MCF 10A (cell line): ENCODE measurements at regions not wholly inside any gene's neighbourhood (a gene's known extent, or its start where the extent isn't known, plus 50 kb on each side); places are given as distances from the start of the nearest gene placed in this dataset.

Experiments
- BruUV-seq: library from RNA; stranded (reverse); fragments of 400-500 nt; replicated peaks from 2 replicates; lab custom pipeline; 2021; lab: Mats Ljungman, UMichigan
- CTCF ChIA-PET: fragments of 300-600 bp; sonication (Branson Sonifier 250); formaldehyde crosslinking; extraction: SDS; loops from one replicate; lab custom pipeline; 2021; ENCODE audit warnings: antibody characterized with exemption, inconsistent platforms; lab: Yijun Ruan, JAX
- POLR2A ChIA-PET: fragments of 300-600, 350-650 bp; sonication (Branson Sonifier 250); formaldehyde crosslinking; extraction: SDS; loops from one replicate; lab custom pipeline; 2020; ENCODE audit warnings: antibody characterized with exemption, inconsistent platforms; lab: Yijun Ruan, JAX
- DNase-seq: peaks from one replicate; pipeline ENCODE4 v3.0.0-alpha.2; 2018; ENCODE audit not compliant: unreplicated experiment
- H3K27ac Mint-ChIP-seq: one replicate; pipeline ENCODE4 v1.8.0; 2022; ENCODE audit warnings: mild to moderate bottlenecking, low read depth, mixed read lengths; ENCODE audit not compliant: unreplicated experiment
- H3K27me3 Mint-ChIP-seq: one replicate; pipeline ENCODE4 v1.8.0; 2022; ENCODE audit warnings: mixed read lengths; ENCODE audit not compliant: insufficient read depth, unreplicated experiment
- H3K36me3 Mint-ChIP-seq: one replicate; pipeline ENCODE4 v1.8.0; 2022; ENCODE audit warnings: mild to moderate bottlenecking, moderate library complexity, mixed read lengths; ENCODE audit not compliant: insufficient read depth, unreplicated experiment
- H3K4me1 Mint-ChIP-seq: one replicate; pipeline ENCODE4 v1.8.0; 2022; ENCODE audit warnings: mixed read lengths; ENCODE audit not compliant: insufficient read depth, unreplicated experiment
- H3K4me3 Mint-ChIP-seq: one replicate; pipeline ENCODE4 v1.8.0; 2022; ENCODE audit warnings: mild to moderate bottlenecking, moderate library complexity, mixed read lengths; ENCODE audit not compliant: unreplicated experiment
- H3K9me3 Mint-ChIP-seq: one replicate; pipeline ENCODE4 v1.8.0; 2022; ENCODE audit warnings: mixed read lengths; ENCODE audit not compliant: unreplicated experiment
- intact Hi-C: fragments of 100-400 bp; cut with micrococcal nuclease; formaldehyde crosslinking; loops from 2 replicates; pipeline ENCODE4 v1.14.1; 2022
- TF ChIP-seq, protein P1 (sequence below): fragments of 200-600 bp; IDR thresholded peaks from one replicate; pipeline ENCODE4 v1.8.0; 2022; ENCODE audit warnings: antibody characterized with exemption, mild to moderate bottlenecking; ENCODE audit not compliant: unreplicated experiment

DNA sequence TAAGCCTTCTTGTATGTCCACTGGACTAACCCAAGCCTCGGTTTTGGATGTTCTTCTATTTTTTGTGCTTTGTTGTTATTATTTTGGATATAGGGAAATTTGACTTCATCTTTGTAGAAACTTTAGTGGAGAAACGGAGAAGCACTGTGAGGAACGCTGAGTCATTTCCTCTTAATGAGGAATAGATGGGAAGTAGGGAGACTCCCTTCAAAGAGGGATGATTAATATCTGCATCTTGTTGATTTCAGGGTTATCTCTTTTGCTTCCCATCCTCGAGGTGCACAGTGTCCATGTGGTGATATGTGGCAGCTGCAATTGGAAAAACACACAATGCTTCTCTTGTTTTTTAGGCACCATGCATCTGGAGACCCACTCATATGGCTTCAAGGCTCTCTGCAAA lies 1147.9 kb downstream of the NLGN4X start:
- TF ChIP-seq, protein P1, sequence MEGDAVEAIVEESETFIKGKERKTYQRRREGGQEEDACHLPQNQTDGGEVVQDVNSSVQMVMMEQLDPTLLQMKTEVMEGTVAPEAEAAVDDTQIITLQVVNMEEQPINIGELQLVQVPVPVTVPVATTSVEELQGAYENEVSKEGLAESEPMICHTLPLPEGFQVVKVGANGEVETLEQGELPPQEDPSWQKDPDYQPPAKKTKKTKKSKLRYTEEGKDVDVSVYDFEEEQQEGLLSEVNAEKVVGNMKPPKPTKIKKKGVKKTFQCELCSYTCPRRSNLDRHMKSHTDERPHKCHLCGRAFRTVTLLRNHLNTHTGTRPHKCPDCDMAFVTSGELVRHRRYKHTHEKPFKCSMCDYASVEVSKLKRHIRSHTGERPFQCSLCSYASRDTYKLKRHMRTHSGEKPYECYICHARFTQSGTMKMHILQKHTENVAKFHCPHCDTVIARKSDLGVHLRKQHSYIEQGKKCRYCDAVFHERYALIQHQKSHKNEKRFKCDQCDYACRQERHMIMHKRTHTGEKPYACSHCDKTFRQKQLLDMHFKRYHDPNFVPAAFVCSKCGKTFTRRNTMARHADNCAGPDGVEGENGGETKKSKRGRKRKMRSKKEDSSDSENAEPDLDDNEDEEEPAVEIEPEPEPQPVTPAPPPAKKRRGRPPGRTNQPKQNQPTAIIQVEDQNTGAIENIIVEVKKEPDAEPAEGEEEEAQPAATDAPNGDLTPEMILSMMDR = no peak
- ChIA-PET CTCF (no interaction called here), POLR2A (no interaction called here)
- Mint-ChIP-seq H3K27ac (no peak overlapping the region), H3K4me1 (no peaks in the 10 kb centered on the region), H3K9me3 (peaks cover 8% of the 10 kb centered on the region), H3K36me3 (no peaks in the 10 kb centered on the region), H3K4me3 (no peak overlapping the region), H3K27me3 (no peaks in the 10 kb centered on the region)
- no peak for DNase-seq
- intact Hi-C loops = no loop called here
- no TSS peak for BruUV-seq

DNA sequence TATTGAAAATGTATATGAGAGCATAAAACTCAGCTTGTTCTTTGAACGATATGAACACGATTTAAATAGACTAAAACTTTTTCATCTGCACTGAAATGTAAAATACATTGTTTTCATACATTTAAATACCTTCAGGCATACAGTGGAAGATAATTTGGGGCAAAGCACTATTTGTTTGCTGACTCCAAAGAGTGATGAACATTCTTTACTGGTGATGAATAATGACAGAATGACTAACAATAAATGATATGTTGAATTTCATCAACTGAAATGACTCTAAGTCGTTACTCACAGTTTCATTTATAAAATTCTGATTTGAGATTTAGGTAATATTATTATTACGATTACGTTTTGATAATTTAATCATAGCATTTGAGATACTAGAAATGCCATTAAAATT lies 1160.1 kb downstream of the NLGN4X start:
- intact Hi-C loops = no loop called here
- CTCF ChIA-PET = no interaction called here
- BruUV-seq = no TSS peak
- TF ChIP-seq, protein P1 = no peak
- POLR2A ChIA-PET = no interaction called here
- H3K36me3 Mint-ChIP-seq = no peaks in the 10 kb centered on the region
- H3K4me3 Mint-ChIP-seq = no peak overlapping the region
- no peak for DNase-seq
- H3K27me3 Mint-ChIP-seq = no peaks in the 10 kb centered on the region
- peaks cover 22% of the 10 kb centered on the region for H3K9me3 Mint-ChIP-seq
- no peaks in the 10 kb centered on the region for H3K4me1 Mint-ChIP-seq
- H3K27ac Mint-ChIP-seq = no peak overlapping the region

DNA sequence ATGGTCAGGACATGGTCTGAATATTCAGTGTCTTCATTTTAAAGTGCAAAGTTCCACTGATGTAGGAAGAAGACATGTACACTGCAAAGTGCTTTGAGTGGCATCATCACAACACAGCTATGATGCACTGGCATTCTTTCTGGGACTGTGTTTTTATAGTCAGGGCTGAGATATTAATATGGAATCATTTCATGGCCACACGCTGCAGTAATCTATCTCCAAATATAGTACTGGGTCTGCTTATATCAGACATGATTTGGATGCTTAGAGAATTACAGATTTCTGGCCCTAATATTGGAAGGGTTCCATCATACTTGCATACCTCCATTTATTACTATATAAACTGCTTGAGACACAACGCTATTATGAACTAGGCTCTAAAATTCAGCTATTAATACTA lies 1170.9 kb downstream of the NLGN4X start:
- Mint-ChIP-seq H3K36me3 (no peaks in the 10 kb centered on the region), H3K27ac (no peak overlapping the region), H3K27me3 (no peaks in the 10 kb centered on the region)

DNA sequence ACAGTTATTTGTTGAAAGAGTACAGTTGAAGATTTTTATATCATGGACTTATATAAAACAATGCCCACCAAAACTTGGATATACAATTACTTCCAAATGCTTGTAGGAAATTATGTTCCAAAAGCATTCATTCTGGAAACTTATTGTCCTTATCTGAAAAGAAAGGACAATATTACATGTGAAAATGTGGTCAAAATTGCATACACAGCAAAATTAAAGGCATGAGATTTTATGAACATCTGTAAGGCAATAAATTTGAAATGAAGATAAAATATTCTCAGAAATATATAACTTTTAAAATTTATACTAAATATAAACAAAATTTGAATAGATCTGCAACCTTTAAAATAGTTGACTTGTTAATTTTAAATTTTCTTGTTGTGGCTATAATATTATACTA lies 1173.8 kb downstream of the NLGN4X start:
- H3K4me3 Mint-ChIP-seq = no peak overlapping the region
- ChIA-PET CTCF (no interaction called here), POLR2A (no interaction called here)
- H3K27me3 Mint-ChIP-seq = no peaks in the 10 kb centered on the region
- intact Hi-C loops = no loop called here
- no peaks in the 10 kb centered on the region for H3K4me1 Mint-ChIP-seq
- peaks cover 19% of the 10 kb centered on the region for H3K9me3 Mint-ChIP-seq
- BruUV-seq = no TSS peak
- H3K36me3 Mint-ChIP-seq = no peaks in the 10 kb centered on the region
- TF ChIP-seq, protein P1 = no peak
- H3K27ac Mint-ChIP-seq = no peak overlapping the region
- no peak for DNase-seq

More for the DNA sequence above, 1170.9 kb downstream of the NLGN4X start:
- BruUV-seq = no TSS peak
- H3K4me1 Mint-ChIP-seq = no peaks in the 10 kb centered on the region
- no peak for DNase-seq
- POLR2A ChIA-PET = no interaction called here
- peaks cover 19% of the 10 kb centered on the region for H3K9me3 Mint-ChIP-seq
- no peak overlapping the region for H3K4me3 Mint-ChIP-seq
- intact Hi-C loops = no loop called here
- TF ChIP-seq, protein P1 = no peak
- CTCF ChIA-PET = no interaction called here
